ENCODE measurements at regions not wholly inside any gene's neighbourhood (a gene's known extent, or its start where the extent isn't known, plus 50 kb on each side); places are given as distances from the start of the nearest gene placed in this dataset.
"Not testable (repeated sequence)": the region's sequence is repeated elsewhere in the genome, so short reads cannot be mapped to it uniquely, and the experiment has no call there.

DNA sequence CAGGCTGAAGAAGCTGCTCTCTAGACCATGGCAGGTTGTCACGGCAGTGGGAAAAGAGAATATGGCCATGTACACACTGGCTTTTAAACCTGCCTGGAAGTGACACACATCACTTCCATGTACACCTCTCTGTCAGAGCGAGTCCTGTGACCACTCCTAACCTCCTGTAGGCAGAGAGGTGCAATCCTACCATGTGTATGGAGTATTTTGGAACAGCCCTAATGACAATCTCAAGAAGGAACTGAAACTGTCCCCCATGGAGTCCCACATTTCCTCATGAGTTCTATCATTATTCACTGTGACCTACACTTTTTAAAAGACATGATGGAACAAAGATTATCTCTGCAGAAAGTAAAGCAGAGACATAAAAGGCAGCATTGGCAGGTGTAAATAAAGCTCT is 153.4 kb upstream of the PFN2 start:
- DNase-seq: no peak

DNA sequence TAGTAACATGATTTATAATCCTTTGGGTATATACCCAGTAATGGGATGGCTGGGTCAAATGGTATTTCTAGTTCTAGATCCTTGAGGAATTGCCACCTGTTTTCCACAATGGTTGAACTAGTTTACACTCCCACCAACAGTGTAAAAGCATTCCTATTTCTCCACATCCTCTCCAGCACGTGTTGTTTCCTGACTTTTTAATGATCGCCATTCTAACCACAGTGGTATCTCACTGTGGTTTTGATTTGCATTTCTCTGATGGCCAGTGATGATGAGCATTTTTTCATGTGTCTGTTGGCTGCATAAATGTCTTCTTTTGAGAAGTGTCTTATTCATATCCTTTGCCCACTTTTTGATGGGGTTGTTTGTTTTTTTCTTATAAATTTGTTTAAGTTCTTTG is 152.6 kb upstream of the PFN2 start:
- not testable (repeated sequence) for DNase-seq

DNA sequence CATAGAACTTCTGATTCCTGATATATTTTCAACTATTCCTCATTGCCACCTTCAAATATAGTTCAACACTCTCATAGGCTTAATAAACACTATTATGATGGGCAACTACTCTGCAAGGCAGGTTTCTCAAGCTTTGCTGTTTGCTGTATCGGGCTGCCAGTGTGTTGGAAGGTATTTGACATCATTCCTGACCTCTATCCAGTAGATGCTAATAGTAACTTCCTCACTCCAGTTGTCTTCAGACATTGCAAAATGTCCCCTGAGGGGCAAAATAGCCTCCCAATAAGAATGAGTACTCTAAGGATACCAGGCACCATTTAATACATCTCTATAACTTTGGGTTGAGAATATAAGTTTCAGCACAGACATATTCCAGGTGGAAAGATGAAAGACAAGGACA is 147.5 kb upstream of the PFN2 start:
- no peak for DNase-seq

DNA sequence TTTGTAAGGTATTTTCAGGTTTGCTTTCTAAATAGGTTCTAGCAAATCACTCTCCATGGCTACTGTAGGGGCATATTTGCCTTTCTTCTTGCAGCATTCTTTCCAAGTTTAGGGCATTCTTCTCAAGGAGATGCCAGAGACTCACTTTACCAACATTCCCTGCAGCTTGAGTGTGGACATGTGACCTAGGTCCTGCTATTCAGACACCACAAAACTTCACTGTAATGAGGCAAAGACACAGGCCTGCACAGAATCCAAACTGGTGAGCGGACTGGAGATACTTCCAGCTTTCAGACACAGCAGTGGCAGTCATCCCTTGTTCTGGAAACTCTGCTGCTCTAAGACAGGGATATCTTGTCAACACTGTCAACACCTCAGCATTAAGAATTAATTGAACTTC is 146.4 kb upstream of the PFN2 start:
- no peak for DNase-seq

DNA sequence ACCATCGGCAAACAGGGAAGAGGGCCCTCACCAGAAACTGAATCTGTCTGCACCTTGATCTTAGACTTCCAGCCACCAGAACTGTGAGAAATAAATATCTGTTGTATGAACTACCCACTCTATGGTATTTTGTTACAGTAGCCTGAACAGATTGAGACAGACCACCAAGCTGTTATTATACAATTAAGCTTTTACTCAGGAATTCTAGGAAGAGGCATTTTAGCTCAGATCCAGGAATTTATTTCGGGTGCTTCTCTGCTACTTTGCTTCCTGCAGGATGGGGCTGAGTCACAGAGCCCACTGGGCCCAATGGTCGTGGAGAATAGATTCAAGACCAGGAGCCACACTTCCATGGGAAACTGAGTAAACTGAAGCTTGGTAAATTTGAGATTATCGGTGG is 145.5 kb upstream of the PFN2 start:
- DNase-seq: no peak

DNA sequence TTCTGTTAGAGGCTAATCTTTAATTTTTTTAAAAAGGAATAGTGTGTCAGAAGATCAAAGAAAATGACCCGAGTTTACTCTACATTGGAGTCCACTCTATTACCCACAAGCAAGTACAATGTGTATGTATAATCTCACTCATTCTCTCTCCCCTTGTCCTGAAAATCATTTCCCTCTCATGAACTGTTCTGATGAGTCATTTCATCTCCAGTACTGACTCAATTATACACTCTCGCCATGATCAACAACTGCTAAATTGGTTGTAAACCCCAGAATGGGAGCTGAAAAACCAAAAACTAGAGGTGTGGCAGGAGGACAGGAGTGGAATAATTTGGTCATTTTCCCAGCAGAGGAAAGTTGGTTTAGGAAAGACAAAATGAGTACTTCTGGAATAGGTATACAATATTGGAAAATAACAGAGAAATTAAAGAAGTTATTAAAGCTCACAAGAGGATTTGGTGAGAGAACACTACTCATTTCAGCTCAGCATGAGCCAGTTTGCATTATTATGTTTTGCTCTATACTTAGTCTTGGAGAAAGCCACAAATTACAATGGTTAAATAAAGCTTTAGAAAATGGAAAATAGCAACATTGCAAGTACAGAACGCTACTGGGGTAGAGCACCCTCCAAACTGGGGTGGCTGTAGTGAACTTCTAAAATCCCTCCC is 144.3 kb upstream of the PFN2 start:
- DNase-seq: no peak

DNA sequence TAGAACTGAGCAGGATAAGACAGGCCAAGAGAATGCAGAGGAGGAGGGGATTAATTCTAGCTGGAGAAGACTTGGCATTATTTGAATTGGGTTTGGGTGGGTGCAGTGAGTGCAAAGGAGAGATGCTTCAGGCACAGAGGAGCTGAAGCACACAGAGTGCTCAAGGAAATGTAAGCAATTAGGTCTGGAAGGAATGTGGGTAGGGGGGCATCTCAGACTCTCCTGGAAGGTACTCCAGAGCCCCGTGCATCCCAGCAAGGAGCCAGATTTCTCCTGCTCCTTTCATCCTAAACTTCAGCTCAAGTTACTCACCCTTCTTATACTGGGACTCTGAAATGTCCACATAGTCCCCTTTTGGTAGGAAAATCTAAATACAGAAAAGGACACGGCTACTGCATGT is 143.6 kb upstream of the PFN2 start:
- DNase-seq: no peak

DNA sequence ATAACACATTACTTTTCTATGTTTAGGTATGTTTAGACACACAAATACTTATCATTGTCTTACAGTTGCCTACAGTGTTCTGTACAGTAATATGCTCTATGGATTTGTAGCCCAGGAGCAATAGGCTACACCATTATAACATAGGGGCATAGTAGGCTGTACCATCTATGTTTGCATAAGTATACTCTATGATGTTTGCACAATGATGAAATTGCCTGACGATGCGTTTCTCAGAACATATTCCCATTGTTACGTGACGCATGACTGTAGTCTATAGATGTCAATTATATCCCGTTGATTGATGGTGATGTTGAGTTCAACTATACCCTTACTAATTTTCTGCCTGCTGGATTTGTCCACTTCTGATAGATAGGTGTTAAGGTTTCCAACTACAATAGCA is 139.4 kb upstream of the PFN2 start:
- no peak for DNase-seq

DNA sequence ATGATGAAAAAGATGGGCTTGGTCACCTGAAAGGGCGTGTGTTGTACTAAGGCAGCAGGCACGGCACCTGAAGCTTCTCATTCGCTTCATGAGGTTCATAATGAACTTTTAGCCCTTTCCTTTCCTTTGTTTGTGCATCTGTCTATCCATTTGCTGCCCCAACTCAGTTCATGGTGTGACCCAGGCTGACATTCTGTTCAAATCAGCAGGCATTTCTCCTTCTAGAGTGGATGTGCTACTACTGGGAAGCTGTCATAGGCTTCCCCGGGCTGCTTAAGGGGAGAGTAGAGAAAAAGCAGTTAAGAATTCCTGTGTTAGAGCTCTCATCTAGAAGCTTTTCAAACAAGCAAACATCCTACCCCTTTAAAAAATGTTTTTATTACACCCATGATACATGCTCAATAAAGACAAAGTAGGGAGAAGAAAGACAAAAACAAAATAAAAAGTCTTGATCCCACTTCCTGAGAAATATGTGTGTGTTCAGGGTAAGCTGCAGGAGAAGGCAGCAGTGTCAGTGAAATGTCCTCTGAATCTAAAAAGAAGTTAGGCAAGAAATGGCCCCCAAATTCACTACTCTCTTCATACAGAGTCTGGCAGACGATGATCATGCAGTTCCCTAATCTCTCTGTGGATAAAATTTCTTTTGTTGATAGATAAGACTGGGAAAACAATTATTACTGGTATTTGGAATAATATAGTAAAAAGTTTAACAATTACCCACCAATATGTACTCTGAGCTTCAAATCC is 136.9 kb upstream of the PFN2 start:
- DNase-seq: no peak

DNA sequence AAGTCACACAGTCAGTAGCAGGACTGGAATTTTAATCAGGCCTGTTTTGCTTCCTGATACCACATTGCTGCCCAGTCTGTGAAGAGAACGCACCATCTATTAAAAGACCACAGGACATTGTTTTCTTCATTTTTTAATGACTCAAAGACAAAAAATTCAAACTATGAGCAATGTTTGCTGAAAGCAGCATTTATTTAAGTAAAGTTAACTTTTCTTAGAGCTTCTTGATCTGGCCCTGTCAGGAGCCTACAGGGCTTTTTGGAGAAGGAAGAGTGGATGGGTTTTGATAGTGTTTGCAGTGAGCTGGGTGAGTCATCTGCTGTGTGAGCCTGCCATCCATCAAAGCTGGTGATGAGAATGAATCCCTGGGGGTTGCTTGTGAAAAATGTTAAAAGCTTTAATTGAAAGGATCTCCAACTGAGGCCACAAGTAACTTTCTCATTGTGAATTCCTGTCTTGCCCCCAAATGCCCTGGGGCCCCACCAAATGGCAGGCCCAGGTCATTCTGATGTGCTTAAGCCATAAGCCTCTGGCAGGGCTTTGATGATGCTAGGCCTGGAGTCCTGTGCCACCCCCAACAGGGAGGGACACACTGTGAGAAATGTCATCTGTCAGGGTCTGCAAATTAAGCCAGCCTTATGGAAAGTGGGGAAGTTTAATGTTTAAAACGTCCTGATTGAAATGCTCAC is 136.2 kb upstream of the PFN2 start:
- no peak for DNase-seq

DNA sequence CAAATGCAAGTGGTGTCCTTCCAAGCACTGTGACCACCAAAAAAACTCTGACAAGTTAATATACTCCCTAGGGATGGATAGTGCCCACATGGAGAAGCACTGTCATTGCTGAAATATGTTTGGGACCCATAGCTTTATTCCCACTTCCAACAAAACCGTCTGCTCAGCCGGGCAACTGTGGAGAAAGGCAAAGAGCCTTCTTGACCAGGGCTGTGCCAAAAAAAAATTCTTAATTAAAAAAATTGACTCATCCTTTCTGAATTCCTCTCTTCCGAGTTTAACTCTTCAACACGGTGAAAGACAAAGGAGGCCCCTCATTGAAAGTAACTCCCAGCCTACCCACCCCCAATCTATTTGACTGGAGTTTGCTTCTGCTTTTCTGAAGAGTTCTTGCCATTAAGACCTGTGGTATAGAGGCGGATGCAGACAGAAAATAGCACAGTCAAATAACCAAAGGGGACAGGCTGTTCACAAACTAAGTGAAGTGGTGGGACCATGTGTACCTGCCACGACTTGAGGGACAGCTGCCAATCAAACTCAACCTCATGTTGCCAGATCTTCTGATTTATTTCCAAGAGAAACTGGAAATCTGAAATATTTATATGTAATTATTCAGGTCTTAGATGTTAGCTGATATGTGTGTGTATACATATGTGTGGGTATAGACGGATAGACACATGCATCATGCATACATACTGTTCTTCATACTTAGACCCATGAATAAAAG is 135.4 kb upstream of the PFN2 start:
- DNase-seq: no peak

DNA sequence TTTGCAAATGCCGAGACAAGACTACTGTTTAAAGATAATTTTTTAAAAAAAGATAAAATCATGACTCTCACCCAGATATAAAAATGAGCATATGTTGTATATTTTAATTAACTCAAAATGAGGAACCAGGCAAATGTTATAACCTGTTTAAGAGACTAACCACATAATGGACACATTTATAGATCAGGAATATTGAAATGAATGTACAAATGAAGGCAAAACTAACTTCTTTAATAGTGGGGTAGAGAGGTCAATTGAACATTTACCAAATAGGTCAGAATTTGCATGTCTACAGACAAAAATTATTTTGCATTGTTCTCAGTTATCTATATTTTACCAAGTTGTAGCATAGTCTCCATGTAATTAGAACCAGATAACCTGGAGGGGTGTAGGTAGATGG is 134.3 kb upstream of the PFN2 start:
- DNase-seq: no peak

DNA sequence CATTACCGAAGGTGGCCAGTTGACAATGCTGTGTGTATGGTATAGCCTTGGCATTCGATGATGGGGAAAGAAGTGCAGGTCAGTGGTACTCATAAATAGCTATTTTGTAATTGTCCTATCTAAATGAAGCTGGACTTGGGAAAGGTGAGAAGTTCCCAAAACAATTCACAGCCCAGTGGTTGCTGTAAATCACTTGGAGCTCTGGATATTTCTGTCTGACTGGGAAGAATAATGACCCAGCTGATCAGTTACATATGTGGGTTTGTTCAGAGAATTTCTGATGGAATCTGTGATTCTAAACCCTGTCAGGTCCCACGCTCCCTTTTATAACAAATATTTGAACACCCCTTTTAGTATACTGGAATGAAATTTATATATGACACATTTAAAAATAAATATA is 133.9 kb upstream of the PFN2 start:
- no peak for DNase-seq

DNA sequence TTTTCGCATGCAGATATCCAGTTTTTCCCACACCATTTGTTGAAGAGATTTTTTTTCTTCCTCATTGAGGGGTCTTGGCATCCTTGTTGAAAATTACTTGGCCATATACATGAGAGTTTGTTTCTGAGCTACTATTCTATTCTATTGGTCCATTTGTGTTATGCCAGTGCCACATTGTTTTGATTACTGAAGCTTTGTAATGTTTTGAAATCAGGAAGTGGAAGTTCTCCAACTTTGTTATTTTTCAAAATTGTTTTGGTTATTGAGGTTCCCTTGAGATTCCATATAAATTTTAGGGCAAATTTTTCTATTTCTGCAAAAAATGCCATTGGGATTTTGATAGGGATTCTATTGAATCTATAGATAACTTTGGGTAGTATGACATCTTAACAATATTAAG is 130.3 kb upstream of the PFN2 start:
- DNase-seq: no peak

DNA sequence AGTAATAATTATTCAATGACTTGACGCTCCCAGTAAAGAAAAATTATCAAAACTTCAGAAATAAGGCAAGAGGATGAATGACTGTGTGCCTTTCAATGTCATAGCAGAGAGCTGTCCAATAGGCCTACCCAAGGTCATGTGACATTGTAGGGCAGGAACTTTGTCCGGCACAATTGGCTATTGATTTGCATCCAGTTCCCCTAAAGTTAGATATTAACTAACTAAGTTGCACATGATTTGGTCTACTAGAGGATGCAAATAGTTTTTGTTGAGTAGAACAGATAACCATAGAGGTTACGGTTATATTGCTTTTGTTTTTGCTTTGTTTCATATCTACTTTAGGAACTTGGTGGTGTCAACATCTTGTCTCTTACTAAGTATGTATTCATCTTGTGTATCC is 127.9 kb upstream of the PFN2 start:
- no peak for DNase-seq

DNA sequence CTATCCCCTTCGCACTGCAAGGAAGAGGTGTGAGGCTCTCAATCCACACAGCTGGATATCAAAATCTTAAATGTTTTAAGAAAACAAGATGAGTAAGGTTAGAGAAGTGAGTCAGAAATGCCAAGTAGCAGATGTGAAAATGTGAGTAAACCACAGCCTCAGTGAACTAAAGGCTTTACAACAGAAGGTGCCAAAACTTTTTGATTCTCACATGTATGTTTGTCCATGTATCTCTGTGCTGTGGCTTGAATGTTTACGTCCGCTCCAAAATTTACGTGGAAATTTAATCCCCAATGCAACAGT is 126.8 kb upstream of the PFN2 start:
- DNase-seq: no peak

DNA sequence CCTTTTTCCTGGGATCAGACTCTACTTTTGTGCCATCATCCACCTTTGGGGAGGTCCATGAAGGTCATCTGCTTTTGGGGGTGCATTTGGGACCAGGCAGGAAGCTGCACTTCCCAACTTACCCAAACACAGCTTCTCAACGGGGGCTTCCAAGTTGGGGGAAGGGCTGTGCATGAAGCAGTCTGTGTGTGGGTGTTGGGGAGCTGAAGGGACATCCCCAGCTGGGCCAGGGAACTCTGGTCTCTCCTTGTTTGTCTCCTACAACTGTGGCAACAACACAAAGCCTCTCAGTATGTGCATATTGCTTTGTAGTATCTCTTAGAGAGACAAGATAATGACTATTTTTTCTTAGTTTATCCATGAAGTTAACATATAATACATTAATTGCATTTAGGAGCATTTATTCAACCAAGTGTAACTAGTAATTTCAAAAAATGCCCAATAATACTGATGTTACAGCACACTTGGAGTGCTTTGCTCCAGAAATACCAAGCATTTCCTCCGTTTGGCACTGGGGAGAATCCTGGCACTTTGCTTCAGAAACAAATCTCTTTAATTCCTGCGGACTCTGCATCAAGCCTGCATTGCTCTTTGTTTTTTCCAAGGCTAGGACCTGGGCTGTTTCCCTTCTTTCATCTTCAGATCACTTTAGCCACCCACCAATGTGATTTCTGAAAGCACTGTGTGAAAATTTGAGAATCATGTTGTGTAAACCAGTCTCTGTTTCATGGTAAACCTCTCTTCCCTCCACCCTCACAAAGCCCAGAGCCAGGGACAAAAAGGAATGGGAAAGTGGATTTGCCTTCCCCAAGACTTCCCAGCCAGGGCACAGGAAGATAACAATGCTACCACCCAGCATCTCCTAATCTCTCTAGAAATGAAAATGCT is 126.2 kb upstream of the PFN2 start:
- no peak for DNase-seq

DNA sequence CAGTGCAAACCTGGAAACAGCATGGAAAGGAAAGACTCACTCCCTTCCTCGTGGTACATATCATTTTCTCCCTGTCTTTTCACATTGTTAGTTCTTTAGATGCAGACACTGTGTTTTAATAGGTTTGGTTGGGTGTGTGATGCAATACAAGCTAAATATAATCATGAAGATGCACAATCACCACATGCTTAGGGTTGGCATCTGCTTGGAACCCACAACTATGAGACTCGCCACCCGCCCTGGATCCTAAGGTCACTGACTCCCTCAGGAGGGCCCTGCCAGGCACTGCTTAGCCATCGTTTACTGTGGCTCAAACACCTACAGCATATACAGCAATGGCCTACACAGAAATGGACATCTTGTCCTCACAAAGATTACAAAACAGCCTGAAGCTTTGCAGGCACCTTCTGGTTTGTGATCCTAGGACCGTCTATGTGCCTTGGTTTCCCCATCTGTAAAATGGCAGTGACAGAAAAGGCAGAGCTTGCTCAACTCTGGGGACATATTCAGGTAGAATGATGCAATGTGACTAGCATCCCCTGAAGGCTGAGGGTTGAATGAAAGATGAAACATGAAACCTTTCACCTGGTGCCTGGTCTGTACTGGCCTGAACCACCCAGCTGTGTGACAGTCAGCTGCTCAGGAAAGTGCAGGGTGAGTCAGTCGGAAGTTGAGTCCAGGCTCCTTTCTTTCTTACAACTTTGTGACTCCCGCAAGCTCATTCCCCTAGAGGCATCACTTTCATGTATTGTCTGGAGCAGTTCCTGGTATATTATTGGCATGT is 123.6 kb upstream of the PFN2 start:
- no peak for DNase-seq

DNA sequence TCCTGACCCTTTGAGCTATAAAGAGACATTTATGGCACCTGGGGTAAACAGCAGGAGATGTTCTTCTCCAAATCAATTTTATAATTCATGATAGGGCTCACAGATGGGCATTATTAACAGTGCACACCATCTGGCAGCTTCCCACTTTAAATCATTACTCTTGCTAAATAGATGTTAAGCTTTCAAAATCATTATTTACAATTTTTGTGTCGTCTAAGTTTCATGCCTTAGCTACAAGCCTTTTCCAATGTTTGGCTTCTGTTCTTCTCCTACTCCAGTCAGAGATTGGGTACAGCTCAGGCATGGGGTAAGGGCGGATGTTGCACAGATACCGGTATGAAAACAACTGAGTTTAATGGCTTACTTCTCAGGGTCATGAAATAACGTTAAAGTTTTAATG is 120.9 kb upstream of the PFN2 start:
- DNase-seq: no peak

DNA sequence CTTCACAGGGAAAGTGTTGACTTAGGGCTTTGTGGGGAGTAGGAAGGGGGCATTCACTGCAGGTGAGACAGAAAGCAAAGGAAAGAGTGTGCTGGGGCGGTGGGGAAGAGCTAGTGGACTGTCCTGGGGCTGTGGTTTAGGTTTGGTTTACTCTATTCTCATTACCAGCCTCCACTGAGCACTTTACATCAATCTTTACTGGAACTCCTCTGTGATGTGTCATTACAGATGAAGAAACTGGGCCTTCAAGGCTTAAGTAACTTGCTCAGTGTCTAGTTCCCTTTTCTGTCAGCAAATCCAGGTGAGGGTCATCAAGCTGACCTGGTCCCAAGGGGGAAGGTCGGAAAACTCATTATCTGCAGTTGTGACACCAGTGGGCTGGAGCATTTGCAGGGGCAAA is 120.2 kb upstream of the PFN2 start:
- DNase-seq: no peak

DNA sequence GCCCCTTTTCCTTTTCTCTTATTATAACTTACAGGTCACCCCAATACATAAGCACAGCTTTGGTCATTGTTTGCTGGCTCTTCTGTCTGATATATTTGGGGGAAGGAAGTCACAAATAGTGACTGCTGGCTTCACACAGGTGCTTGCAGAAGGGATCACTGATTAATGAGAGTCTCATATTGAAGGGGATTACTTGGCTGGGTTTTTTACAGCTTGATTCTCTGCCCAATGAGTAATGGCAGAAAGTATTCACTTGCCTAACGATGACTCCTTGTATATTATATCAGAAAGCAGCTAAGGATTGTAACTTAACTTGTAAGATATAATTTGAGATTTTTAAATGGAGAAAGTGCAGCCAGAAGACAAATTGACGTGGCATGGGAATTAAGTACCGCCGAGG is 119.3 kb upstream of the PFN2 start:
- no peak for DNase-seq

DNA sequence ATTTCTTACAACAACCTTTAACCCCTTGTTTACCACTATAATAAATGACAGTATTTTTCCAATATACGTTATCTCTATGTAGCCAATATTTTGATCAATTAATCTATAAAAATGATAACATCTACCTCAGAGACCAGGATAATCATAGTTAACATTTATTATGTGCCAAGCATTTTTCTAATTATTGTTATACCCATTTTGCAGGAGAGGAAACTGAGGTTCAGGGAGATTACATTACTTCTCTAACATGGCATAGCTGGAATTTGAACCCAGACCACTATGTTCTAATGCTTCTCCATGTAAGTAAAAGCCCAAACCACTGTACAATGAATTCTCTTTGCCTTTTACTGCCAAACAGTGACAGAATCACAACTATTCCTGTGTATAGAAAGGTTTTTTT is 113.4 kb upstream of the PFN2 start:
- no peak for DNase-seq
